ENCODE measurements at regions not wholly inside any gene's neighbourhood (a gene's known extent, or its start where the extent isn't known, plus 50 kb on each side); places are given as distances from the start of the nearest gene placed in this dataset.
"Not testable (repeated sequence)": the region's sequence is repeated elsewhere in the genome, so short reads cannot be mapped to it uniquely, and the experiment has no call there.

- DNase-seq (ENCODE audit: low read depth) = peak; percentile 15
Measured at GRCh38 chr5:163569284-163569683, 63.9 kb downstream of the MAT2B start.

- DNase-seq (ENCODE audit: low read depth) = peak; percentile 37
Measured at GRCh38 chr5:163571744-163572143, 66.3 kb downstream of the MAT2B start.

DNA sequence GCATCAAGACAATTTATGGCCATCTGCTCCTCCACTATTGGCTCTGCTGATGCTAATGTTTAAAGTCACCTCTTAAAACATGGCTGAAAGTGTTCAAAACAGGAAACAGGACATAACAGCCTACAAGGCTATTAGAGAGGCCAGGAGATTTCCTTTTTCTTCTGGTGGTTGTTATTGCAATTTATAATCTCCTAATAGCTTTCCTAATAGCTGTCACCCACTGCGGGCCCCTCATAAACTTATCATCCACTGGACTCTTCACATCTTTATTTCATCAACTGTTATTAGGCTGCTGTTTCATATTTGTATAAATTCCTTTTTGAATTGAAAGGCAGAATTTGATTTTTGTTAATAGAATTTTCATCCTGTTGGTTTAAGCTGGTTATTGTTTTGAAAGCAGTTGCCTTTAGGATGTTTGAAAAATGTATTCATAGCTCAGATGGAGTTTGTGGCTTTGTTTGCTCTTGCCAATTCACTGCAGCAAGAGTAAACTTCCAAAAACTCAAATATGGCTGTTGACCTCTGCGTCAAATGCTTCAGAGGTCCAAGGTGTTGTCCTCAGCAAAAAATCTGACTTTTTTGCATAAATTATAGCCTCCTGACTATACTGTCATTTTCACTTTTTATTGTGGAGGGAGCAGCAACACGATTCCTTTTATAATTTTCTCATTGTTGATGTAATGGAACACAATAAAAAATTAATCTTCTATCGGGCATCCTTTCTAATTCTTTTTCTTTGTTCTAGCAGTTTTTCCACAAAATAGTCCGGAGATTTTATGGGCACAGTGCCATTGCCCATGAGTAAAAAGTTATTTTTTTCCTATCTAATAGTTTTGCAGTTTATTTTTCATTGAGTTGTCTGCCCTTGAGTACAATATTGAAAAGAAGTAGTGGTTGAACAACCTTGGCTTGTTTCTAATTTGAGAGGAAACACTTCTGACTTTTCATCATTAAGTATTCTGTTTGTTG is 69.3 kb downstream of the MAT2B start:
- DNase-seq (ENCODE audit: low read depth) = no peak

DNA sequence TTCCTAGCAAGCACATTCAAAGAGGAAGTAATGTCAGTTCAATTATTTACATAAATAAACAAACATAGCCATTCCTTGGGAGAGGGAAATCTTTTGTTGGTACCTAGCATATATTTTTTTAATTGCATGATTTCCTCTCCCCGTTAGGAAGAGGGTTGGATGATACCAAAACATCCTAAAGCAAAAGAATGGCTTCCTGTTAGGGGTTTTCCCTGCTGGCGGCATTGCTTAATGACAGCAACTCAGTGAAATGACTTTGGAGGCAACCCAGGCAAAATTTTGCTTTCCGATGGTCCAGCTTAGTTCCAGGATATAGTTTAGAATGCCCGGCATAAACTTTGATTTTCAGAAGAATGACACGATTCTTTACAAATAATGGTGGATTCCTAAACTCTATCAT is 73.2 kb downstream of the MAT2B start:
- DNase-seq (ENCODE audit: low read depth) = no peak

- no peak for DNase-seq (ENCODE audit: low read depth)
Measured at GRCh38 chr5:163579729-163580128, 74.3 kb downstream of the MAT2B start.

GRCh38 chr5:163580516-163580915 is 75.1 kb downstream of the MAT2B start:
- no peak for DNase-seq (ENCODE audit: low read depth)

GRCh38 chr5:163583491-163584153 is 78.2 kb downstream of the MAT2B start:
- DNase-seq (ENCODE audit: low read depth) = not testable (repeated sequence)

- no peak for DNase-seq (ENCODE audit: low read depth)
Measured at GRCh38 chr5:163585206-163585605, 79.8 kb downstream of the MAT2B start.

- no peak for DNase-seq (ENCODE audit: low read depth)
Measured at GRCh38 chr5:163586531-163586956, 81.1 kb downstream of the MAT2B start.

DNA sequence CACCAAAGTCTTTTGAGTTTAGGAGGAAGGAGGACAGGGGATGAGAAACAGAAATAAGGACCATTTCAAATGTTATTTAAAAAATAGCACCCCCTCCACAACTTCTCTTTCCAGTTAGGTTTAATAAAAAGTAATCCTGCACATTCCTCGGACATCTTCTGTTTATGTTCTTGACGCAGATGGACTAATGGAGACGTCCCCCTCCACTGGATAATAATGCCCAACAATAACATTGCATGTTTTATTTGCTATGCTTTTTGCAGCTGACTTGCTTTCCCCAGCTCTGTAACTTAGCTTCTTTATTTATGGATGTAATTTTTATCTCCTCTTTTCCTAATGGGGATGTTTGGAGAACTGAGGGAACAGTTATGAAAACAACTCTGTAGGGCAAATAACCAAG is 89.5 kb downstream of the MAT2B start:
- no peak for DNase-seq (ENCODE audit: low read depth)

GRCh38 chr5:163595932-163596607 is 90.7 kb downstream of the MAT2B start:
- no peak for DNase-seq (ENCODE audit: low read depth)

GRCh38 chr5:163596608-163597315 is 91.3 kb downstream of the MAT2B start:
- DNase-seq (ENCODE audit: low read depth) = no peak

DNA sequence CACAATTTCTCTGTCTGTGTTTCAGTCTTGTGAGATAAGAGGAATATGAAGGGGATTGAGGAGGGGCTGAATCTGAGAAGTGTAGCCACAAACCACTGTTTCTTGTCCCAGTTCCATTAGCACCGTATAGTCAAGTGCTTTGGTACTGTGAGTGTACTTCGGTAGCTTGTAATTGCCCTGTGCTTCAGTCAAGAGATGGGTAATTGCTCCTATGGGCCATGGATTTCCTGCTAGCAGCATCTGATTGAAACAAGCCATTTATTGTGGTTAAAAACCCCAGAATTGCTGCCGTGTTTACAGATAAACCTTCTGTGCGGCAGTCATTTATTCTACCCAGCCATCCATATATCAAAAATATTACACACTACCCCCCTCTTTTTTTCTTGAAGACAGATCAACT is 98.6 kb downstream of the MAT2B start:
- no peak for DNase-seq (ENCODE audit: low read depth)

DNA sequence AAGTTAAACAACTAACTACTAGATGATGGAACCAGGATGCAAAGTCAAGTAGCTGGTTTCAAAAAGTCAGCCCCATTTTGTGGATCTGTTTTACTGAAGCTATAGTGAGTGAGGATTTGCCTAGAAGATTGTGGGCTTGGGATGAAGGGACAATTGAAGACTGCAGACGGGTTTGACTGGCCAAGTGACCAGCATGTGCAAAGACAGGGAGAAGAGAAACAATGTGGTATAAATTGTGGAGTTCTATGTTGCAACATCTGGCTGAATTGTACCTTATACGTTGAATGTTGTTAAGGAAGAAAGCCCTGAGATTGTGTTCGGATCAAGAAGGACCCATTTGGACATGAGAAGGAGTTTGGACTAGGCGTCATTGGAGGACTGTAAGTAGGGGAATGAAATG is 101.8 kb downstream of the MAT2B start:
- no peak for DNase-seq (ENCODE audit: low read depth)

- no peak for DNase-seq (ENCODE audit: low read depth)
Measured at GRCh38 chr5:163608621-163609020, 103.2 kb downstream of the MAT2B start.

DNA sequence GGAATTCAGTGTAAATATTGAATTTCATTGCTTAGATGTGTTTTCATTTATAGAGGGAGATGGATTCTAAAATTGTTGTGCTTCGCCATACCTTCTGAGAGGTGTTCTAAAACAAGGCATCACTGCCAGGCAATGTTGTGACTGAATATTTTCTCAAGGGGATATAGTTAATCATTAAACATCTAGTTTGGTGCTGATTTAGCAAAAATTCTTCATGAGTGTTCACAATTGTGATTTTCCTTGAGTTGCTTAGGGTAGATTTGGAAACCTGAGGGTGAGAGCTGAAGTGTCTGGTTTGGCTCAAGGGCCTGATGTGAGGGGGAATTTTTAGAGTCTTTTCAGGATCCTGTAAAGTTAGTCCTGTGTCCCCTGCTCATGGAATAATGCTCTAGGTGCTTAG is 104.5 kb downstream of the MAT2B start:
- DNase-seq (ENCODE audit: low read depth) = no peak

- DNase-seq (ENCODE audit: low read depth) = no peak
Measured at GRCh38 chr5:163612358-163613149, 107.1 kb downstream of the MAT2B start.

DNA sequence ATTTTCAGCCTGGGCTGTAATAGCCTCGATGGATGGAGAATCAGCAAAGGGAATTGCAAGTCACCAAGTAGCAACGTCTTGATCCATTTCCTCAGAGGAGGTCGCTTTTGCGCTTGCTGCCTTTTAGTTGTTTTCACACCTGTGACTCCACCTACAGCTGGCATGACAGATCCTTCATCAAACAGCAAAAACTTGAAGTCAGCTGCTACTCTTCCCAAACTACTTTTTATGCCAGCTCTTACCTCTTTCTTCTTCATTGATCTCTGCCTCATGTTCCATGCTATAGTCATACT is 107.7 kb downstream of the MAT2B start:
- DNase-seq (ENCODE audit: low read depth) = no peak

DNA sequence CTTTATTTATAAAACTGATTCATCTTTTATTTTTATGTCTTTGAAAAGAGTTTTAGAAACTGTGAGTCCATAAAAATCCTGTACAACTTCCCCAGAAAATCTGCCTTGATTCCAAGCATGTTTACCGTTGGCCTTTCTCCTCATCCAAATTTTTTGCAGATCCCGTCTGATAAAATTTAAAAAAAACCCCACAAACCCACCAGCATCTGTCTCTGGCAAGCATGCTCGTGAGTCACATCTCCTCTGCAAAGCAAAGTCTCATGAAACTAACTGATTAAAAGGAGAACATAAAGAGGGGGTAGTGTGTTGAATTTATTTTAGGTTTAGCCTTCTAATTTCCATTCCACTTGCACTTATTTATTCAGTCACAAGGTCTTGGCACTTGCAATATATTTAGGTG is 109.4 kb downstream of the MAT2B start:
- DNase-seq (ENCODE audit: low read depth) = no peak

DNA sequence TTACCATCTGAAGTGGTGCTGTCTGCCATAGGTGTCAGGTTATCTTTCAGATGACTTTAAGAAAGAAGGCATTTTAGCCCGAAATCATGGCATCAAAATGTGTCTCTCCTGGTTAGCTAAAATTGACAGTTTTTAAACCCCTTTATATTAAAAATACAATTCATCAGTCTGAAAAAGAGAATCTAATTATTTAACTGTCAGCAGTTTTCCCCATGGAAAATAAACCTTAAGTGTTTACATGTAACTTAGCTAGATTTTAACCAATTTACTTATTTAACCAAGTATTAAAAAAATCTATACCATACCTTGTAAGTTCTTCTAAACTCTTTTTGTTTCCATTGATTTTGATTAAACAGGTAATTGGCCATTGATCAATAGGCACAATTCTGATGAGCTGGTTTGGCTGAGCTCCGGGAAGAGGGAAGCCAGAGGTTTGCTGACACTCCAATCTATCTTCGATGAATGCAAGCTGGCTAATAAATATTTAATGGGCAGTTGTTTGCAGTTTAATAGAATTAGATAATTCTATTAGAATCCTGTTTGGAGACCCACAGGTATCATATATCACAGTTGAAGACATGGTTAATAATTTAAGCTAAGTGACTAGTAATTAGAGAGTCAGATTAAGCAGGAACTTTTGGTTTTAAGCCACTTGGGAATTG is 114.0 kb downstream of the MAT2B start:
- DNase-seq (ENCODE audit: low read depth) = no peak

DNA sequence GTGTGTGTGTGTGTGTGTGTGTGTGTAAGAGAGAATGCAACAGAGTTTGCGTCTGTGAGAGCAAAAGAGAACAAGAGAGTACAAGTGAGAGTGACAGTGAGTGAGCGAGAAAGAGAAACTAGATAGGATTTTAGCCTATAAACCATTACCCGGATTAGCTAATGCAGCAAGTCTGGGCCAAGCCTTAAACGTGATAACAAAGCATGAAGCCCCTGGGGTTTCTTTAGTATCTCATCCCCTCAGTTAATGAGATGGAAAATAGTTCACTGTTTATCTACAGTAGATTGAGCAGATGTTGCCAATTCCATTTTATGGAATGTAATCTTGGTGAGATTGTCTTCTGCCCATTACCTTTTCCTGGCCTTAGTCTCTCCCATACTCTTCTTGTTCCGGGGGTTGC is 114.5 kb downstream of the MAT2B start:
- DNase-seq (ENCODE audit: low read depth) = no peak

Measured in fibroblast of gingiva (primary cell).